Activated CD4-positive, alpha-beta T cell treated with anti-CD3 and anti-CD28 coated beads for 4 hours (primary cell): ENCODE measurements at regions not wholly inside any gene's neighbourhood (a gene's known extent, or its start where the extent isn't known, plus 50 kb on each side); places are given as distances from the start of the nearest gene placed in this dataset.

Experiments
- DNase-seq, 2 donors: peaks; one replicate each; pipeline ENCODE4 v3.0.0-alpha.2; 2020

GRCh38 chr11:27287205-27287604 lies 75.8 kb downstream of the CCDC34 start:
- no peak for DNase-seq

GRCh38 chr11:27285761-27286160 lies 77.3 kb downstream of the CCDC34 start:
- DNase-seq = no peak

- no peak for DNase-seq
Measured at GRCh38 chr11:27282806-27283205, 80.2 kb downstream of the CCDC34 start.

- no peak for DNase-seq
Measured at GRCh38 chr11:27281740-27282590, 81.0 kb downstream of the CCDC34 start.

GRCh38 chr11:27281276-27281675 lies 81.7 kb downstream of the CCDC34 start:
- DNase-seq = no peak

- DNase-seq = no peak
Measured at GRCh38 chr11:27280140-27280539, 82.9 kb downstream of the CCDC34 start.

- DNase-seq = no peak
Measured at GRCh38 chr11:27279460-27279859, 83.6 kb downstream of the CCDC34 start.

GRCh38 chr11:27277843-27278242 lies 85.2 kb downstream of the CCDC34 start:
- no peak for DNase-seq

GRCh38 chr11:27276141-27276540 lies 86.9 kb downstream of the CCDC34 start:
- DNase-seq = no peak

GRCh38 chr11:27274854-27275395 lies 88.1 kb downstream of the CCDC34 start:
- DNase-seq = no peak

GRCh38 chr11:27266125-27266524 lies 96.9 kb downstream of the CCDC34 start:
- no peak for DNase-seq

GRCh38 chr11:27263986-27264385 lies 99.0 kb downstream of the CCDC34 start:
- no peak for DNase-seq

GRCh38 chr11:27263046-27263445 lies 100.0 kb downstream of the CCDC34 start:
- DNase-seq = no peak

- no peak for DNase-seq
Measured at GRCh38 chr11:27255447-27255828, 107.6 kb downstream of the CCDC34 start.

- DNase-seq = no peak
Measured at GRCh38 chr11:27254744-27255446, 108.1 kb downstream of the CCDC34 start.

GRCh38 chr11:27253224-27253623 lies 109.8 kb downstream of the CCDC34 start:
- no peak for DNase-seq

GRCh38 chr11:27250867-27251665 lies 111.9 kb downstream of the CCDC34 start:
- DNase-seq = no peak

- DNase-seq = no peak
Measured at GRCh38 chr11:27248576-27249509, 114.2 kb downstream of the CCDC34 start.

- no peak for DNase-seq
Measured at GRCh38 chr11:27247660-27248059, 115.4 kb downstream of the CCDC34 start.

- no peak for DNase-seq
Measured at GRCh38 chr11:27246925-27247324, 116.1 kb downstream of the CCDC34 start.

GRCh38 chr11:27244900-27245299 lies 118.1 kb downstream of the CCDC34 start:
- DNase-seq = no peak

- no peak for DNase-seq
Measured at GRCh38 chr11:27242591-27242990, 120.4 kb downstream of the CCDC34 start.
